Activated CD4-positive, alpha-beta T cell treated with anti-CD3 and anti-CD28 coated beads for 48 hours (primary cell): ENCODE measurements at regions not wholly inside any gene's neighbourhood (a gene's known extent, or its start where the extent isn't known, plus 50 kb on each side); places are given as distances from the start of the nearest gene placed in this dataset.

ENCODE experiments used
- DNase-seq: peaks from one replicate; pipeline ENCODE4 v3.0.0-alpha.2; 2020

DNA sequence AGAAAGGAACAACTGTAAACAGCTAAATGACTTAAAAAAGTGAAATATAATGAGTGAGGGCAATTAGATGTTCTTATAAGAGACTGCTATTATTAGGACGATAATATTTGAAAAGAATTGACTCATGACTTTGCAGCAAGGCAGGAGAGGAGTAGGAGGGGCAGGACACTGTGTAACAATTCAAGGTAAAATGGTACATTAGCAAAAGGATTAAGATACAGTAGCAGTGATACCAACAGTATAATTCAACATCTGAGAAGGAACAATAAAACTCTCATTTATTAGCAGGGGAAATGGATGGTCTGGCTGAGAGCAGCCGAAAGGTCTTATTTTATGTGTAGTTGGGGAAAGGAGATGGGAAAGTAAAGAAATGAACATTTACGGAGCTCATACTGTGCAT, 315.5 kb upstream of the BOD1L1 start:
- no peak for DNase-seq

DNA sequence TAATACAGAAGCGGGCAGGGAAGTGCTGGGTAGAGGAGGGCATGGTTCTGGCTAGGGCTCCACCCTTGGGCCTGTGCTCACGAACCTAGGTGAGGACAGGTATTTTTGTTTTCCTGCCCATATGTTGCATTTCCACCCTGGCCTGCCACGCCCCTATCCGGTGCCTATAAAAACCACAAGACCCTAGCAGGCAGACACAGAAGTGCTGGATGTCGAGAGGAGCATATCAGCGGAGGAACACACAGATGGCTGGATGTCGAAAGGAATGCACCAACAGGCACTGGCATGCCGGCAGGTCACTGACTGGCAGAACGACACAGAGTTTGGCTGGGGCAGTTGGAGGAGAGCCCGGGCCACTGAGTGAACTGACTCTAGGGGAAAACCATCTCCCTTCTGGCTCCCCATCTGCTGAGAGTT, 316.6 kb upstream of the BOD1L1 start:
- DNase-seq = no peak

DNA sequence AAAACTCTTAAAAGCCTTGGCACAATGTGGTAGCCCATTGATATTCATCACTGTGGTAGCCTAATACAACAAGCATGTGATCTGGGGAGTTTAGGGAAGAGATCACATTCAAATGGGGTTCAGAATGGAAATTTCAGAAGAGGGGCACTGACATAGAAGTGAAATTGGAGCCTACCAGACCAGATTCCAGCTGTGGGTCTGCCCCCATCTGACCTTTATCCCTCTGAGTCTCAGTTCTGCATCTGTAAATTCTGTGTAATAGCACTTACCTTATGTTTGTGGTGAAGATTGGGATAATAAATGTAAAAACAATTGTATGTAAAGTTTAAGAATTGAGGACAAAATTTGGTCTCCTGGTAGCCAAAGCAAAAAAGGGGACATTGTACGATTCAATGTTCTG, 320.4 kb upstream of the BOD1L1 start:
- no peak for DNase-seq

DNA sequence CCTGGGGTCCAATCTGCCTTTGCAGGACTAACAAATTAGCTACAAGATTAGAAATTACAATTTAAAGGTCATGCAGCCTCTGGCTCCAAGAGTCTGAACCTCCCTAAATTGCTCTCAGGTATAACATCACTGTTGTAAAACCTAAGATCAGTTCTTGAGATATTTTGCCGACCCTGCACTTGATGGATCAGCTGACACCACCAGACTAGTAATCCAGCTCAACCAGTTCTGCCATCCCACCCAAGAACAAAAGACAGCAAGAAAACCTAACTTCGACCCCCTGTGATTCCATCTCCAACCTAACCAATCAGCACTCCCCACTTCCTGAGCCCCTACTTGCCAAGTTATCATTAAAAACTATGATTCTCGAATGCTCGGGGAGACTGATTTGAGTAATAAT, 323.0 kb upstream of the BOD1L1 start:
- no peak for DNase-seq

DNA sequence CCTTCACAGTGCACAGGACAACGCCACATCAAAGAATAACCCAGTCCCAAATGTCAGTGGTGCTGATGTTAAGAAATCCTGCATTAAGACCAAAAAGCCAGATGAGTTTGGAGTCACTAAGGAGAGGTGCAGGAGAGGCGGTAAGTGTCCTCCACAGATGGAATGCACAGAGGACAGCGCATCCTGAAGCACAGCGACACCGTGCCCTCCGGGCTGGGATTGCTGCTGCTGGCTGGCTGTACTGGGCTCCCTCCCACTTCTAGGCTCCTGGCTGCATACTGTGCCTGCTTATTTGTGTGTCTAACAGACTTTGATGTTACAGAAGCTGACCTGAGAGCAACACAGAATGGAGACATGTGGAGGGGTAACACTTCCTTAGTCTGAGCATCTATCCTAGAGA, 325.6 kb upstream of the BOD1L1 start:
- DNase-seq = no peak

DNA sequence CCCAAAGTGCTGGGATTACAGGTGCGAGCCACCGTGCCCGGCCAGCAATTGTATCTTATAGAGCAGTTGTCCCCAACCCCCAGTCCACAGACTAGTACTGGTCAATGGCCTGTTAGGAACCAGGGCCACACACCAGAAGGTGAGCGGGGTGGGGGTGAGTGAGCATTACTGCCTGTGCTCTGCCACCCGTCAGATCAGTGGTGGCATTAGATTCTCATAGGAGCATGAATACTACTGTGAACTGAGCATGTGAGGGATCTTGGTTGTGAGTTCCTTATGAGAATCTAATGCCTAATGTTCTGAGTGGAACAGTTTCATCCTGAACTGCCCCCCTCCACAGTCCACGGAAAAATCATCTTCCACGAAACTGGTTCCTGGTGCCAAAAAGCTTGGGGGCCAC, 328.0 kb upstream of the BOD1L1 start:
- DNase-seq = no peak

DNA sequence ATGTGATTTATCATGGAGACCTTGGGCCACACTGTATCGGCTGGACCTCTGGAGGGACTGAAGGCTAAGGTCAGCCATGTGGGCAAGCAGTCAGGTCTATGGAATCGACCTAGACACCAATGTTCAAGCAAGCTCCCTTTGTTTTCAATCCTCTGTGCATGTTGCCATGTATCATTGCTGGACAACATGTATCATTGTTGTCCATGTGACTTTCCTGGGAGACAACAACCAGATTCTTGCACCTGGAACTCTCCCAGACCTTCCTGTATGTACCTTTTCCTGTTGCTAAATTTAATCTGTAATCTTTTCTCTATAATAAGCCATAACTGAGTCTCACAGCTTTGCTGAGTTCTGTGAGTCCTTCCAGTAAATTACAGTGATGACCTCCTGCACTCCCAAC, 329.4 kb upstream of the BOD1L1 start:
- DNase-seq = no peak

DNA sequence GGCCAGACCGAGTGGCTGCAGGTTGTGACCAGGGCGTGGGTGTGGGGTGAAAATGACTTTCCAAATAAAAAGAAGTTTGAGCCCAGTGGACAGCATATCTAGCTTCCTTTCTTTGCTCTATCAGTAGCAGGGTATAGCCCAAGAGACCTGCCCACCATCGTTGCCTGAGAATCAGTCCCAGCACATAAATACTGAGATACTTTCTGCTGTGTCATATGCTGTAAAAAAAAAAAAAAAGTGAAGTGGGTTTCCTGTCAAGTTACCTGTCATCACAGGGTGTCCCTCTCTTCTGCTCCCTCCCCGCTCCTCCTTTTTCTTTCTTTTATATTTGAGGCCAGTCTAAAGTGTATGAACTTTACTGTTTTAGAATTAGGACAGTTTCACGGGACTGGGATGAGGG, 330.3 kb upstream of the BOD1L1 start:
- no peak for DNase-seq

DNA sequence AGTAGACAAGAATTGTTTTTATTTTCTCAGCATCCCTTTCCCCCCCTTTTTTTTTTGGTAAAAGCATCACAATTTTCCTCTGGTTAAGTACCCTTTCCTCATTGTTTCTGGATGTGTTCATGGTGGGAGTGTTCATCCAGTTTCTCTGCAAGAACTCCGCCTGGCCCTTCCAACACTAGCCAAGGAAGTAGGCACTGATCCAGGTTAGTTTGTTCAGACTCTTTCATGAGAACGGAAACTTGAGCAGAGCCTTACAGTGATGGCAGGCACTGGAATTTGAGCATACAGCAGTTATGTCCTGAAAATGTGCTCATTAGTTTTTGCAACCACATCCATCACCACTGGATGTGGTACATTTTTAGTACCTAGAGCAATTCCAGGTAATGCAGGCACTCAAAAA, 336.1 kb upstream of the BOD1L1 start:
- no peak for DNase-seq

DNA sequence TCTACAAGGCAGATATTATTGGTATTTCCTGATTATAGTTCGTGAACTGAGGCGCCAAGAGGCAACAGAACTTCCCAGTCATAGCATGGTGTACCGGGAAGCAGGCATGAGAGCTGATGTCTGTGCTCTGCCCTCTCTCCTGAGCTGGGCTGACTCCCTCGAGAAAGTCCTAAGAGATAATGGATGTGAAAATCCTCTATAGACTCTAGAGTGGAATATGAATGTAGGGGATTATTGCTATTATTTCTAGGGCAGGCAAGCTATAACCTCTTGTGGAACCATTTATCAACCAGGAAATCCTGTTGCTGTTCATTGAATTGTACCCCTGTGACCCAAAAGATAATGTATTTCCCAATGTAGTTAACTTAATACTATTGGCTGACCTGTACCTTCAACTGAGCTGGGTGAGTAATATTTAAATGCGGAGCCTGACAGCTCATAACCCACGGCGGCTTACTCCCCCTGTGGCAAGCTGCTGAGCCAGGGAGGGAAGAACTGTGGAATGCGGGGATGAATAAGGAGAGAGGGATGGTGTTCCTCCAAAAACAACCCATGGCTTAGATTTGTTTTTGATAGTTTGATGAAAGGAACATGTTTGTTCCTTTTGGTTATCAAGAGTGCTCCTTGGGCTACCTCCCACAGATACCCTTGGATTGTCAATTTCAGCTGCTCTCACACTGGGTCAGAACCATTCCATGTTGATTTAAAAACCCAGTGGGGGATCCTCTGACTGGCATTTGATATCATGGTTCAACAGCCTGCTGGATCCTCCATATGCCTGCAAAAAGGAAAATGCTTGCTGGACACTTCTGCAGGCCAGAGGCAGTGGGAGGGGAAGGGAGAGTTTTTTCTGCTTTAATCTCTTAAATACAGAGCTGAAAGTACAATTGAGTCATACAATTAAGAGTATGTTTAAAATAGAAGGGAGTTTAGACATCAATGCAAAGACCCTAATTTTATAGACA, 339.0 kb upstream of the BOD1L1 start:
- DNase-seq = no peak

DNA sequence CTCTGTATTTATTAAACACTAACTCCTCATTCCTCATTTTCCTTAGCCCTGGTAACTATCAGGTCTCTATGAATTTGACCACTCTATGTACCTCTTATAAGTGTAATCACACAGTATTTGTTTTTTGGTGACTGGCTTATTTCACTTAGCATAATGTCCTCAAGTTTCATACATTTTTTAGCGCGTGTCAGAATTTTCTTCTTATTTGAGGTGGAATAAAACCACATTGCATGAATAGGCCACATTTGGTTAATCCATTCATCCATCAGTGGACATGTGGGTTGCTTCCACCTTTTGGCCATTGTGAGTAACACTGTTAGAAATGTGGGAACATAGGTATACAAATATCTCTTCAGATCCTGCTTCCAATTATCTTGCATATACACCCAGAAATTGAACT, 341.2 kb upstream of the BOD1L1 start:
- DNase-seq = no peak

DNA sequence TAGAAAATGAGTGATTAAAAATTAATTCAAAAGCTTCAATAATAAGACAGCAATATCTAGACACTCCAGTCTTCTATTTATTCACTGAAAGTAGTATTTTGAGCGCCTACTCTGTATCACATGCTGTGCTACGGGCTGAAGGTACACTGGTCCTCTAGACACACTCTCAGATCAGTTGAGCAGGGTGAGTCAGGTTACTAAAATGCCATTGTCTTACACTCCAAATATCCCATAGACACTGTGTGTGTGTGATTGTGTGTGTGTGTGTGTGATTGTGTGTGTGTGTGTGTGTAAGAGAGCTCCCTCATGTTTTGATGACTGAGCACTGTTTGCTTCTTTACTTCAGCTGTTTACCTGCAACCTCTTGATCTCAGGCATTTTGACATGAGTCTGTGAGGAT, 342.8 kb upstream of the BOD1L1 start:
- no peak for DNase-seq

DNA sequence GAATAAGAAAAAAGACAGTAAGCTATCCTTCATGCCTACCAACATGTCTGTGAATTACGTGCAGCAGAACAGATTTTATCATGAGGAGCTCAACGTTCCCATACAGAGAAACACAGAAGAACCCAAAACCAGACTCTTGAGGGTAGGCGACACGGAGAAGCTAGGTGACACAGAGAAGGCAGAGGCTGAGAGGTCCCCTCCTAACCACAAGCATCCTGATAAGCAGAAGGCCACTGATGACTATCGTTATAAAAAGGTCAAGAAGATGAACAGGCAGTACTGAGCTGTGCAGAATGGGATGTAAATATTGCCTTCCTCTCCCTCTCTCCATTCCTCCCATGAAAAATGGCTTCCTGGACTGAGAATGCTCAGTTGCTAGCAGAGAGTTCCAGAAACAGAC, 350.2 kb upstream of the BOD1L1 start:
- DNase-seq = no peak

DNA sequence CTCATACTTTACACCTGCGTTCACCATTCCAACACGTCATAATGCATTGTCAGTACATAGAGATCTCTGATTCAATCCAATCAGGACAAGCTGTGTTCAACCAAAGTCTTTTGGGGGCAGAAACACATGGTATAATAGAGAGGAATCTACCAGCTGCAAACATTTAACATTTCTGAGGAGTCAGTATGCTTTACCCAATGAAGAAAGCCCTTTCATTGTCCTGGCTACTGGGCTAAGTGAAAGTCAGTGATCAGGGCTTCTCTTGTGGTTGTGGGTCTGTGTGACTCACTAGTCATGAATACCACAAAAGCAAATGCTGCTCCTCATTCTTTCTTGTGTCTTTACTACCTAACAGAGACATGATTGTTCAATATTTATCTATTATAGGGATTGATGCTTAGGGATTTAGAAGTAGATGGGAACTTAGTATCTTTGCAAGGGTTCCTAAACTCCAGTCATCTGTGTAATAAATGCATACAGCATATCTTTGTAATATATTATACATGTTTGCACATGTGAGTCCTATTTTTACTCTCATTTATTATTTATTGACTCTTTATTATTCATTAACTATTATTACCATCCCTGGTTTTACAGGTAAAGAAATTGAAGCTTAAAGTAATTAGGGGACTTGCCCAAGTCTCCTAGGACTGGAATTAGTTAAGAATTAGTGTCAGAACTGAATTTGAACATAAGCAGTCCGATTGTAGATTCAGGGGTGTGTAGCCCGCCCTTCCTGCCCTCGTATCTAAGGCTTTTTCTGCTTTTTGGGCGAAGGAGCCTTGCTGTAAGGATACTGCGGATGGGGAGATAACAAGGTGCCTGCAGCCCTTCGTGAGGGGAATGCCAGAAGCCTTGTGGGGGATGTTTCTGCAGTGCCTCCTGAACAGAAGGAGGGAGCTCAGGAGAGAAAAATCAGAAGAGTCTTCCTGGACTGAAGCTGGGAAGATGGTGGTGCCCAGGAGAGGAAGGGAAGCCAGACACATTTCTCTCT, 353.1 kb upstream of the BOD1L1 start:
- no peak for DNase-seq

DNA sequence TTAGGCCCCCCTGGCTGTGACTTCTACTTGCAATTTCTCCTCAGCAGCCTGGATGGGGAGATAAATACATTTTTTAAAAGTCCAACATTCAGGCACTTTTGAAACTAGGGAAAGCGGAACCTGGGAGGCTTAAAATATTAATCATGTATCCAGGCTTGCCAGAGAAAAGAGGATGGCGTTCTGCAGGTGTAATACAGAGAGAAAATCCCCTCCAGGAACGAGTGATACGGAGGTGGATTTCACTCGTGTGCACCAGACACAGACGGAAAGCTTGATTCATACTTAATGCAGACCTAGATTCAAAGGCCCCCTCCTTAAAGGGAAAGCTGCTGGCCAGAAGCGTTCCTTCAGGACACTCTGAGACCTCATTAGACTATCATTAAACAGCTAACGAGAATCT, 354.0 kb upstream of the BOD1L1 start:
- DNase-seq = no peak

DNA sequence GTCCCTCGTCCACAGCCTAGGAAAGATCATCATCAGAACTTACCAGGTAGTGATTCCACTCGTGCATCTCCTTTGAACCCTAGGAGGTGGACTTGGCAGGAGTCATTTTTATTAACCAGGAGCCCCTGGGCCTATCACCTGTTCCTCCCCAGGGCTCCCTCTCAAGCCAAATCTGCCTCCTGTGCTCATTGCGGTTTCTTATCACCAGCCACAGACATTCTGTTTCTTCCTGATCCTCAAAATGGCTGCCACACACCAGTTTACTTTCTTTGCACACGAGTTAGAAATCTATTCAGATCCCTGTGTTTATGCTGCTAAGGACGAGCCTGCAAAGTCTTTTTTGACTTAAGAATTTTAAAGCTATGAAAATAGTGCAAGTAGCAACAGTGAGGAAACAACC, 354.5 kb upstream of the BOD1L1 start:
- DNase-seq = no peak

DNA sequence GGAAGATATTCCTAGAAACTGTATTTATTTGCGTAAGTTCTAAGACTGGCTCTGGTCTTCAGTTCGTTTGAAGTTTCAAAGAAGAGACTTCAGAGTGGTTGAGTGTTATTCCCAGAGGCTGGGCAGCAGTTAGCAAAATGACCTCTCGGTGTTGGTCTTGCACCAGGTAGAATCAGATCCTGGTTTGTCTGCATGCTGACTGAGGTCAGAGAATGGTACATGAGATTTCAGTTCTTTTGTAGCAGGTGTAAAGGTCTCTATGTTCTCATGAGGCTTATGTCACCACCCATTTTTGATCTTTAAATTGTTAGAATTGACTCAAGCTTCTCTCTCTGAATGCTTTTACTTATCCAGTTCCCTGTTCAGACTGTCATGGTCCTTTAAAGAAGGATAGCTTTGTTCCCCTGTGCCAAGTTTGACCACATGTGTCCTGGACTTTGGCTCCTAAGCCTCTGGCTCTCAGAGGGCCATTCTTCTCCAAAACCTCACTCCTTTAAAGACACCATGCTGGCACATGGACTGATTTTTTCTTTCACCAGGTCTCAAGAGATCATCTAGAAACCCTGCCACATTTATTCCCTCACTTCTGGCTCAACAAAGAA, 355.8 kb upstream of the BOD1L1 start:
- DNase-seq = no peak

DNA sequence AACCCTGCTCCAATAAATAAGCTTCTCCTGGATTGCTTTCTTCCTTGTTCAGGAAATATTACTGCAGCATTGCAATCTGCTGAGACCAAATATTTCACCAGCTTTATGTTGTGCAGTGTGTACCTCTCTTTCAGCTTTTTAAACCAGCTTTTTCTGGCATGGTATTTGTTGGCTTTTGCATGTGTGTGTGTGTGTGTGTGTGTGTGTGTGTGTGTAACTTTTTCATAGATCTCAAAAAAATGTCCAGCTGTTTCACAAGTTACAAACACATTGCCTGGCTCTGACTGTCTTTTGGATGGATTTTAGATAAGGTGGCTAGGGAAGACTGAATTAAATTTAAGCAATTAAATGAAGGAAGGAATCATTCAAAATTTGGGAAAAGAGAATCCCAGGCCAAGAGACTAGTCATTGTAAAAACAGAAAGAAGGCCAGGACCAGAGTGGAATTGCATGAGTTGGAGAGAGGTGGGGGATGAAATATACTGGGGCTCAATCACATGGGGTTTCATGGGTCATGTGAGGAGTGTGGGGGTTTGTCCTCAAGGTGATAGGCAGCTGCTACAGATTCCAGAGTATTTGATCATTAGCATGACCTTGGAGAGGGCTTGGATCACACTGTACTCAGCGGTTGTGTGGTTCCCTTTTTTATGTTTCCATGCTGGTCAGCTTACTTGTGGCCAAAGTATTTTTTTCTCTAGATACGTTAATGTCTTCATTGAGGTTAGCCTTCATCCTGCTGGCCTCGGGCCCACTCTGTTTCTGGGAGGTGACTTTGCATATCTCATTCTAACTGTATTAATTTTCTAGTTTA, 357.7 kb upstream of the BOD1L1 start:
- DNase-seq = no peak

DNA sequence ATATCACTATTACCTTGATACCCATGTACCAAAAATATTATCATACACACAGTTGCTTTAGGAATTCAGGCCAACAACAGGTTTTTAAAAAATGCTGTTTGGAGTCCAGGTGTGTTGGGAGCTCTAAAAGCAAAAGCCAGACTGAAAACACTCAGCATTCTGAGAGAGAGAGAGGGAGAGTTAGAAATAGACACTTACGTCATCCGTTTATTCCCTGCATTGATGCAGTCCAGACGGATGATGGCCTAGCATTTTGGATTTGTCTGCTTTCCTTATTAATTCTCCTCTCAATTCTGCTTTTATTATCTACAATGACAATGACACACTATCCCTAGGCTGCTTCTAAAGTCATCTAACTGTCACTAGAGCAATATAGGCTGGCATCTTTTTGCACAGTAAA, 358.3 kb upstream of the BOD1L1 start:
- no peak for DNase-seq

DNA sequence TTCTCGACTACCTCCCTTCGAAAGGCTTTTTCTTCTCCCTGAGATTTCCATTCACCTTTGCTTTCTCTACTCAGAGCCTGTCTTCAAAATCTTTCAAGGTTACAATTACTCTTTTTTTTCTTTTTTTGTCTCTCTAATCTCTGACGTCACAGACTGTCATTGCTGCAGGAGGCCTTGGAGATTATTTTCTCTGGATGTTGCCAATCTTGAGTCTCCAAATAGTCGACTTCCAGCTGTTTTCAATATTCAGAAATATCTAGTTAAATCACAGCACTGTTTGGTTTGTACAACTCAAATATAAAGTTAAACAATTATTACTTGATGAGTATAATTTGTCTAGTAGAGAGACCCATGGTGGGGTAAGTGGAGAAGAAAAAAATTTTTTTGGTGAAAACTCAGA, 359.0 kb upstream of the BOD1L1 start:
- no peak for DNase-seq

DNA sequence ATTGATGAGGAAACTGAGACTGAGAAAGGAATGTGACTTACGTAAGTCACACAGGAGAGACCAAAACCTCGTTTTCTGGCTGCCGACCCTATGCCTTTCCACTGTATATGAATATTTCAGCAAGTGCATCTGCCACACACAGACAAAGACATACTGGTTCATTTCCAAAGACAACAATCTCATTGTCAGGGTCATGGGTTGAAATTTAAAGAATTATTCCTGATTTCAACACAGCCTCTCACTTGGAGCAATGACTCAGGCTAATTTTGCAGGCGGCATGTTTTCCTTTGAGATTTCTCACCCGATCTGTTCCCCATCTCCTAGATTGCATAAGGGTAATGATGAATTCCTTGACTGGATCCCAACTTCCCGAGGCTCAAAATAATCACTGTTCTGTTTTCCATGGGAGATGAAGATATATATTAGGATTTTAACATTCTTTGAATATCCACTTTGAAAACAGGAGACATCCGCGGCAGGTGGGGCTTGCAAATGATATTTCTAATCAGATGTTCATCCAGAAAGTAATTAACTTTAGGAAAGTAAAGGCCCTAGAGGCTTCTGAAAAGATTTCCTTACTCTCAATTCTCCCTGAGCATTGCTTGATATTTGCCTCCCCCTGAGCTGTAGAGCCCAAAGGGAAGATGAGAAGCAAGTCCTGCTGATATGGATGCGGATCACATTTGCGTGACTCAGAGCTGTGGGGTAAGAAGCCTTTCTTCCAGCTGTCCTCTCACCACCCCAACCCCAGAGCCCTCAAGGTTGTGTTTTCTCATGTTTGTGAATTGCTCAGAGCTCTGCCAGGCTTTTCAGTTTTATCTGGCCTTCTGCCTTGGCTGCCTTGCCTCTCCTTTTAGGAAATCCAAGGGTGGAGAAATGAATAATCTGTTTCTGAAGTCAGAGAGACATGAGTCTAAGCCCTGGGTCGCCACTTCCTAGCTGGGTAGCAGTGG, 361.1 kb upstream of the BOD1L1 start:
- no peak for DNase-seq
